ENCODE measurements at regions not wholly inside any gene's neighbourhood (a gene's known extent, or its start where the extent isn't known, plus 50 kb on each side); places are given as distances from the start of the nearest gene placed in this dataset.
"Not testable (repeated sequence)": the region's sequence is repeated elsewhere in the genome, so short reads cannot be mapped to it uniquely, and the experiment has no call there.

GRCh38 chr3:139243710-139244109 is 100.1 kb upstream of the MRPS22 start:
- DNase-seq = no peak

GRCh38 chr3:139248593-139249255 is 95.1 kb upstream of the MRPS22 start:
- DNase-seq = no peak

GRCh38 chr3:139251529-139251928 is 92.3 kb upstream of the MRPS22 start:
- no peak for DNase-seq

- DNase-seq = no peak
Measured at GRCh38 chr3:139252719-139253118, 91.1 kb upstream of the MRPS22 start.

GRCh38 chr3:139258276-139258675 is 85.5 kb upstream of the MRPS22 start:
- DNase-seq = no peak

- DNase-seq = no peak
Measured at GRCh38 chr3:139259398-139259797, 84.4 kb upstream of the MRPS22 start.

- no peak for DNase-seq
Measured at GRCh38 chr3:139260041-139260486, 83.8 kb upstream of the MRPS22 start.

GRCh38 chr3:139260793-139261736 is 82.8 kb upstream of the MRPS22 start:
- DNase-seq = no peak

- no peak for DNase-seq
Measured at GRCh38 chr3:139261754-139262586, 81.8 kb upstream of the MRPS22 start.

GRCh38 chr3:139263798-139264197 is 80.0 kb upstream of the MRPS22 start:
- no peak for DNase-seq

- no peak for DNase-seq
Measured at GRCh38 chr3:139264375-139264774, 79.4 kb upstream of the MRPS22 start.

- DNase-seq = no peak
Measured at GRCh38 chr3:139265131-139266016, 78.4 kb upstream of the MRPS22 start.

GRCh38 chr3:139267300-139268246 is 76.2 kb upstream of the MRPS22 start:
- no peak for DNase-seq

- DNase-seq = no peak
Measured at GRCh38 chr3:139269984-139270383, 73.8 kb upstream of the MRPS22 start.

GRCh38 chr3:139270652-139271051 is 73.2 kb upstream of the MRPS22 start:
- not testable (repeated sequence) for DNase-seq

- no peak for DNase-seq
Measured at GRCh38 chr3:139280027-139280671, 63.7 kb upstream of the MRPS22 start.

GRCh38 chr3:139281096-139281495 is 62.7 kb upstream of the MRPS22 start:
- DNase-seq = no peak

- DNase-seq = peak; percentile 95 to 97
Measured at GRCh38 chr3:139281522-139282196, 62.2 kb upstream of the MRPS22 start.

- DNase-seq = no peak
Measured at GRCh38 chr3:139283301-139283700, 60.5 kb upstream of the MRPS22 start.

- no peak for DNase-seq
Measured at GRCh38 chr3:139284221-139284620, 59.6 kb upstream of the MRPS22 start.

Data from NCI-H446 (cell line).